Vagina (tissue), 2 donors: ENCODE measurements at regions not wholly inside any gene's neighbourhood (a gene's known extent, or its start where the extent isn't known, plus 50 kb on each side); places are given as distances from the start of the nearest gene placed in this dataset.

Experiments
- CTCF ChIP-seq, 3 experiments: fragments of 450-650 bp in 2 of 3; fragments of 200-600 bp in 1 of 3; sonication (generic) in 1 of 3; IDR thresholded peaks; one replicate each; pipeline ENCODE4 v1.5.1; 2017 to 2019; ENCODE audit warnings: antibody characterized with exemption in 3 of 3, mild to moderate bottlenecking in 2 of 3, moderate library complexity in 2 of 3
- POLR2A ChIP-seq, 2 donors: fragments of 450-650 bp; IDR thresholded peaks; one replicate each; pipeline ENCODE4 v1.6.1; 2017; ENCODE audit warnings: antibody characterized with exemption in 2 of 2, mild to moderate bottlenecking in 2 of 2, moderate library complexity in 2 of 2

- TF ChIP-seq CTCF (IDR thresholded peaks at IDR 0.05) (no peak), POLR2A (IDR thresholded peaks at IDR 0.05) (no peak)
These were observed 62.0 kb upstream of the LEKR1 start for GRCh38 chr3:156763931-156764720.
